ENCODE measurements at regions not wholly inside any gene's neighbourhood (a gene's known extent, or its start where the extent isn't known, plus 50 kb on each side); places are given as distances from the start of the nearest gene placed in this dataset.
"Not testable (repeated sequence)": the region's sequence is repeated elsewhere in the genome, so short reads cannot be mapped to it uniquely, and the experiment has no call there.

- DNase-seq = not testable (repeated sequence)
Observed at GRCh38 chr22:19603346-19603745, 79.1 kb upstream of the CLDN5 start.

GRCh38 chr22:19603767-19604166 lies 79.6 kb upstream of the CLDN5 start:
- no peak for DNase-seq

GRCh38 chr22:19604711-19605268 lies 80.6 kb upstream of the CLDN5 start:
- DNase-seq = no peak

DNA sequence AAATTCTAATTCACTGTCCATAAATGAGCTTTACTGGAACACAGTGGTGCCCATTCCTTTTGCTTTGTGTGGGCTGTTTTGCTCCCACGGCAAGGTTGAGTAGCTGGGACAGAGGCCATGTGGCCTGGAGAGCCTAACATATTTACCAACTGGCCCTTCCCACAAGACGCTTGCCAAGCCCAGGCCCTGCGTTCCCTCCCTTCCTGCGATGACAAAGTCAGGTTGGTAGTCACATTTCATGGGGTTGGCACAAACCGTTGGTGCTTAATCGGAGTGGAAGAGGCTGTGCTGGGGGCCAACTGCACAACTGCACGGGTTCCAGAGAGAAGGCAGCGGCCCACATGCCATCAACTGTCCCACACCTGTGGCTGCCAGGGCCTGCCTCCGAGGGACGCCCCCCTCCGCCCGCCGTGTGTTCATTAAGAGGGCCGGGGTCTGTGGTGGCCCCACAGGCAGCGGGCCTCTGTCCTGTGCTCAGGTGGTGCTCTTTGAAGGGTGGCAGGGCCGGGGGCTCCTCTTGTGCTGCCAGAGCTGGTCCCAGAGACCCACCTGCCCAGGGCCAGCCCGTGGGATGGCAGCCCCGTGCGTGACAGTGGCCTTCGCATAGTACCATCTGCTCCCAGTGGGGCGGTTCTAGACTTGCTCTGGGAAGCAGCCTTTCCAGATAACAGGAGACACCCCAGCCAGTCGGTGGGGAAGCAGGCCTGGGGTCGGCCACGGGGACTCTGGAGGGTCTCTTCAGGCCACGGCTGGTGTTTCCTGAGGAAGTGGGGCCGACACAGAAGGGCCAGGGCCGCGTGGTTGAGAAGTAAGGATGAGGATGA lies 81.5 kb upstream of the CLDN5 start:
- DNase-seq = no peak

GRCh38 chr22:19606332-19607191 lies 82.4 kb upstream of the CLDN5 start:
- no peak for DNase-seq

DNA sequence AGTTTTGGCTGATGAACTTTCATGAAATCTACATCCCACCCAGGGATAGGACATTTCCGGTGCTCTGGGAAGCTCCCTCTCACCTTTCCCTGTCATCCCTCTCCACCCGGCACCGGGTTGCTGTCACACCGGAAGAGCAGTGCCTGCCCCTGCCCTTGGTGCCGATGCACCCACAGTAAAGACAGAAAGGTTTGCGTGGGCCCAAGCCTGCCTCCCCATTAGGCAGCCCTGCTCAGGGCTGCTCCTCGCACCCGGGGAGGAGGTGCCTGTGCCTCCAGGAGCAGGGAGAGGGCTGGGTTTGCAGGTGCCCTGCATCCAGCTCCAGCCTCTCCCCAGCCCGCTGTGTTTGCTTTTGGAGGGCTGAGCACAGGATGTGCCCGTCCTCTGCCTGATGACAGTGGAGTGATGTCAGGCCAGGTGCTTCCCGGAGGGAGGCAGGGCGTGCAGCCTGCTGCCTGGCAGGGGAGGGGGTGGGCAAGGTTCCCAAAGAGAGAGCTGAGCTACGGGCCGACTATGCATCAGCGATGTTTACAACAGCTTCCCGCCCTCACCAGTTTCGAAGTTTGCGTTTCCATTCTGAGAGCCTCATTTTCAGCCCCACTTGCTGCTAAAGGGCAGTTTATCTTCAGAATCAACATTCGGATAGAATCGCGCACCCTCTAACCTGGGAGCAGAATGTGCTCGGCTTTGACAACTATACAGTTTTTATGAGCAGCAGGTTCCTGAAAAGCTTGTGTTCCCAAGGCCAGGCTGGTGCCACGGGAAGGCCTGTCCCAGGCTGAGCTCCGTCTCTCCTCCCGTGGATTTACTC lies 83.2 kb upstream of the CLDN5 start:
- peak; percentile 69 for DNase-seq

GRCh38 chr22:19608003-19608690 lies 83.9 kb upstream of the CLDN5 start:
- DNase-seq = no peak

- not testable (repeated sequence) for DNase-seq
Observed at GRCh38 chr22:19609753-19610152, 85.5 kb upstream of the CLDN5 start.

DNA sequence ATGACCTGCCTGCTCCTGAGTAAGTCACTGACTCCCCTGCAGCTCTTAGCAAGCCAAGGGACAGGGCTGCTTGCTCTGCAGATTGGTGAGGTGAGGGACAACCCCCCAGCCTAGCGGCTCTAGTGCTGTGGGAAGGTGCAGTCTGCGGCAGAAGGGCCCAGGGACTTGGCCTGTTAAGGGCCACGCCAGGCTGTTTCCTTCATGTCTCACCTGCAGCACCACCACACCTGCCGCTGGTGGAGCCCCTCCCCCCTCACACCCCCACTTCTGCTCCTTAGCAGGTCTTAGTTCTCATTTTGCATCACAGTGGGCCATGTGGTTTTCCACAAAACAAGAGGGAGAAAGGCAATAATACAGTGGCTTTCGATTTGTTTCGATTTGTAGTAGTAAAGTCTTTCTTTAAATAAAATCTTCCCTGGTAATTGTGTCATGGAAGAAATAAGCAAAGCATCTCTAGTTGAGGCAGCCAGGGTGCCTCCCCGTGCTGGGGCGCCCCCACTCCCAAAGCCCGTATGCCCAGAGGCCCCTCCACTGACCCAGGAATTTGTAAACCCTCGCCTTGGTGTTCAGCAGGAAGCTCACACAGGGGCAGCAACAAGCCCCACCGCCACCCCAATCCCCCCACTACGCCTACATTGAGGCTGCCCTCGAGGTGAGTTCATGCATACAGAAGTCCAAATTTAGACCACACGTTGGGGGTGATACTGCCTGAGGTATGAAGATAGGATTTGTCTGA lies 86.5 kb upstream of the CLDN5 start:
- no peak for DNase-seq

DNA sequence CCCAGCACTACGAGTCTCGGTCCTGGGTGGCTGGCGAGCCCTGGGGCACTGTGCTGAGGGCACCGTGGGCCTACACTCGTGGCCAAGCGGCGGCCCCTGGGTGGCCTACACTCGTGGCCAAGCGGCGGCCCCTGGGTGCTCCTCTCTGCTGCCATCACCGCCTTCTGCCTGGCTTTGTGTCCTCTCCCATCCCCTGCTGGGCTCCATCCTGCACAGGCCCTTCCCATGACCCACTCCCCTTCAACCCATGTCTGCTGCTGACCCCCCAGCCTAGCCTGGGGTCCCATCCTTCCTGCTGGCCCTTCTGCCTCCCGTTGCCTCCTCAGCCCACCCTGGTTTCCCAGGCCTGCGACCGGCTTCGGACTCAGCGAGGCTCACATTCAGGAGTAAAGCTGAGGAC lies 87.4 kb upstream of the CLDN5 start:
- no peak for DNase-seq

DNA sequence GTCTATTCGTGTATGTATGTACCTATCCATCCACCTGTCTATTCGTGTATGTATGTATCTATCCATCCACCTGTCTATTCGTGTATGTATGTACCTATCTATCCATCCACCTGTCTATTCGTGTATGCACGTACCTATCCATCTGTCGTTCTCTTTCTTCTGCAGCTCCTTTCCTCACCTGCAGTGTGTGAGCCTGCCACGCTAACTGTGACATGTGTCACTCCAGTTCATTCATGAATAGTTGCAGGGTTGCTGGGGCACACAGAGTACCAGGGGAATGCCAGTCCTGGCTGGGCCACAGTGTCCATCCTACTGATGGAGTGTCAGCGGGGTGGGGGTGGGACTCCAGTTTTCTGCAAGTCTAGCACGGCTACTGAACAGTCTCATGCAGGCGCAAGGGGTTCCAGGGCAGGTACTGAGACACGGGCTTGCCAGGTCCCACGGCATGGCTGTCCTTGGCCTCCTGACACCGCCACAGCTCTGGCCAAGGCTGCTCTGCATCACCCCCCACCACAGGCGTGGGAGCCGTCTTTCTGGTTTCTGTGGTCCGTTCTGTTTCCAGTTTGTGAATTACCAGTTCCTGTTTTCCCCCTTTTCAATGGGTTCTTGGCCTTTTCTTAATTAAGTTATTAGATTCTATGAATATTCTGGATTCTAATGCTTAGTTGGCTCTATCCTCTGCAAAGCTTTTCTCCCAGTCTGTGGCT lies 88.8 kb upstream of the CLDN5 start:
- no peak for DNase-seq

DNA sequence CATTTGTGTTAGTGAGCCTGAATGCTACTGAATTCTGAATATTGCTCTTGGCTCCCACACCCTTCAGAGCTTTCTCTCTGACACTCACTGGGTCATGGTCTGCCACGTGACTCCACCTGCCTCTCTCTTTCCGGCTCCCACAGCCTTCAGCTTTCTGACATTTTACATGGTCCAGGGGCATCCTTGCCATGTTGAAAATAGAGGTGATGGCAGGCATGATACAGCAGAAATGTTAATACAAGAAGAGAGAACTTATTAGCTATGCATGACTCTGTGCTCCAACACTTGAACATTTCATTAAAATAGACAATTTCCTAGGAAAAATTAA lies 90.3 kb upstream of the CLDN5 start:
- no peak for DNase-seq

- DNase-seq = no peak
Observed at GRCh38 chr22:19615001-19615461, 90.8 kb upstream of the CLDN5 start.

DNA sequence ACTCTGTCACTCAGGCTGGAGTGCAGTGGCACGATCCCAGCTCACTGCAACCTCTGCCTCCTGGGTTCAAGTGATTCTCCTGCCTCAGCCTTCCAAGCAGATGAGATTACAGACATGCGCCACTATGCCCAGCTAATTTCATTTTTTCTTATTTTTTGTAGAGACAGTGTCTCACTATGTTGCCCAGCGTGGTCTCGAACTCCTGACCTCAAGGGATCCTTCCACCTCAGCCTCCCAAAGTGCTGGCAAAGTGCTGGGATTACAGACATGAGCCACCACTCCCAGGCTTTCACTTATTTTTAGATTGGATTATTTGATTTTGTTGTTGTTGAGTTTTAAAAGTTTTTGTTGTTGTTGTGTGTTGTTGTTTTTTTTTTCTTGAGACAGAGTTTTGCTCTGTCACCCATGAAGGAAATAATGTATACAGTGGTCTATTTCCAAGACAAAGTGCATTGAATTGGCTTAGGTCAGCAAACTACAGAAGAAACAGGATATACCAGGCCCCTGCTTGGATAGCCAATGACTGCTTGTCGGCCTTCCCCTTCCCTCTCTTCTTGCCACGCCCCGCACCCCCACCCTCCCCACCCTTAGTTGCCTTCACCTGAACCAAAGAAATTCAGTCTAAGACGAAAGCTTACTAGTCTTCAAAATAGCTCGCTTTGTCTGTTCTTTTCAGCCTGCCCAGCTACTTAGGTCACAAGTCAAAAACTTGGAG lies 91.8 kb upstream of the CLDN5 start:
- no peak for DNase-seq

DNA sequence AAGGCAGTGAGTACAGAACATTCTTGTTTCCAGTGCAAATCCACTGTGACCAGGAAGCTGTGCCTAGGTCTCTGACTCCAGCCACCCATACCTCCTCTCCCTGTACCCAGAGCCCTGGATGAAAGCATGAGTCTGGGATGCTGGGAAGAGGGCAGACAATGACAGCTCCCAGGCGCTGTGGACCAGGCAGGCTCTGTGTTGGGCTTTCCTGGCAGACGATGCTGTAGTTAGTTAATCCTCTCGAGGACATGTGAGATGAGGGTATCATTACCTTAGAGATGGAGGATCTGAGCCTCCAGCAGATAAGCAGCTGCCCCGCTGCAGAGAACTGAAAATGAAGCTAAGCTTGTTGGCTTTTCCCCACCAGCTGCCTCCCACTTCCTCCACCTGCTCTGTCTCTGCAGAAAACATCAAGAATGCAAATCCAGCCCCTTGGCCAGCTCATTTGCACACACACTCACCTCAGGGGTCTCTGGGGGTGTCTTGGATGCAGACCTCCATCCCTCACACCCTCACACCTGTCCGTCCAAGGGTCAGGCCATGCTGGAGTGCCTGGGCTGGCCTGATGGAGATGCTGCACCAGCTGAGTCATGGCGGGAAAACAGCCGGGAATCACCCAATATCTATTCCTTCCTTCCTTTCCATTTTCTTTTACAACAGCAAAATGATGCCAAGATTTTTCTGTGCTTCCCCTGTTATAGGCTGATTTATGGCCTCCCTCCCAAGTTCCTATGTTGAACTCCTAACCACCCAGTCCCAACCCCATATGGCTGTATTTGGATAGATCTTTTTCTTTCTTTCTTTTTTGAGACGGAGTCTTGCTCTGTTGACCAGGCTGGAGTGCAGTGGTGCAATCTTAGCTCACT lies 94.9 kb upstream of the SEPTIN5 start:
- DNase-seq = no peak

GRCh38 chr22:19620742-19621371 lies 93.4 kb upstream of the SEPTIN5 start:
- no peak for DNase-seq

- no peak for DNase-seq
Observed at GRCh38 chr22:19621373-19622060, 92.8 kb upstream of the SEPTIN5 start.

GRCh38 chr22:19622061-19622441 lies 92.3 kb upstream of the SEPTIN5 start:
- no peak for DNase-seq

Measured in activated effector memory CD4-positive, alpha-beta T cell treated with anti-CD3 and anti-CD28 coated beads, Interleukin-2, amount 50 U/mL, for 16 hours (primary cell).